Endothelial cell of umbilical vein (primary cell): ENCODE measurements at regions not wholly inside any gene's neighbourhood (a gene's known extent, or its start where the extent isn't known, plus 50 kb on each side); places are given as distances from the start of the nearest gene placed in this dataset.

Experiments used
- BruUV-seq: library from RNA; stranded (reverse); fragments of 400-500 nt; replicated peaks from 2 replicates; lab custom pipeline; 2021; lab: Mats Ljungman, UMichigan
- CTCF ChIA-PET: fragments of 300-600, 350-600 bp; sonication (Branson Sonifier 250); formaldehyde crosslinking; loops from one replicate; lab custom pipeline; 2021; ENCODE audit warnings: antibody characterized with exemption, inconsistent platforms; lab: Charles Lee
- POLR2A ChIA-PET: fragments of 300-600, 350-600 bp; sonication (Branson Sonifier 250); formaldehyde crosslinking; loops from one replicate; lab custom pipeline; 2021; ENCODE audit warnings: antibody characterized with exemption, inconsistent platforms; lab: Charles Lee
- DNase-seq: peaks from one replicate; pipeline ENCODE4 v3.0.0-alpha.2; 2011; ENCODE audit warnings: low read depth, low spot score
- FAIRE-seq: peaks from 2 replicates; lab custom pipeline; 2011; peaks lifted over from hg19 to GRCh38; lab: Jason Lieb, UNC
- H2AFZ ChIP-seq: 2 replicates; pipeline ENCODE4 v1.6.0; 2012; ENCODE audit warnings: low read depth, low read length, control low read depth, inconsistent platforms
- H3K27ac ChIP-seq: 2 replicates; pipeline ENCODE4 v1.5.1; 2011; ENCODE audit warnings: low read depth, mild to moderate bottlenecking, control low read depth, low read length, moderate library complexity; ENCODE audit not compliant: insufficient read depth
- H3K27me3 ChIP-seq, 2 experiments: 2 replicates each; pipeline versions ENCODE4 v1.6.0 to v1.6.1; 2011; ENCODE audit warnings: low read length in 2 of 2, mixed read lengths in 1 of 2; ENCODE audit not compliant: control insufficient read depth in 2 of 2, insufficient read depth in 2 of 2
- H3K36me3 ChIP-seq, 2 experiments: 2 replicates in 1 of 2; 3 replicates in 1 of 2; pipeline ENCODE4 v1.5.1; 2011; ENCODE audit warnings: low read length in 2 of 2, mild to moderate bottlenecking in 1 of 2, moderate library complexity in 1 of 2; ENCODE audit not compliant: control insufficient read depth in 2 of 2, insufficient read depth in 2 of 2; ENCODE audit errors: extremely low read depth in 1 of 2
- H3K4me1 ChIP-seq: 3 replicates; pipeline ENCODE4 v1.5.1; 2011; ENCODE audit warnings: mild to moderate bottlenecking, low read length; ENCODE audit not compliant: control insufficient read depth, insufficient read depth; ENCODE audit errors: extremely low read depth
- H3K4me2 ChIP-seq: 2 replicates; pipeline ENCODE4 v1.6.1; 2011; ENCODE audit warnings: low read length, control low read depth, mixed read lengths; ENCODE audit not compliant: insufficient read depth
- H3K4me3 ChIP-seq, 3 experiments: fragments of 200-600 bp in 1 of 3; sonication (generic), shearing (Covaris generic) in 1 of 3; replicated peaks in 1 of 3; 2 replicates each; pipeline ENCODE4 v1.5.1; 2011 to 2016; ENCODE audit warnings: control low read depth in 3 of 3, low read length in 3 of 3, mild to moderate bottlenecking in 2 of 3, inconsistent platforms in 1 of 3, low read depth in 1 of 3, moderate library complexity in 1 of 3; ENCODE audit not compliant: insufficient read depth in 1 of 3
- H3K79me2 ChIP-seq: 2 replicates; pipeline ENCODE4 v1.6.0; 2012; ENCODE audit warnings: low read length, inconsistent platforms; ENCODE audit not compliant: control insufficient read depth, insufficient read depth
- H3K9ac ChIP-seq: replicated peaks from 2 replicates; pipeline ENCODE3; 2011; ENCODE audit warnings: low read length, control low read depth; ENCODE audit not compliant: insufficient read depth; ENCODE audit errors: extremely low read depth
- H3K9me1 ChIP-seq: replicated peaks from 3 replicates; pipeline ENCODE4 v1.6.0; 2011; ENCODE audit warnings: mild to moderate bottlenecking, low read length; ENCODE audit not compliant: control insufficient read depth, insufficient read depth; ENCODE audit errors: extremely low read depth
- H3K9me3 ChIP-seq: replicated peaks from 2 replicates; pipeline ENCODE4 v1.5.1; 2012; ENCODE audit warnings: low read length, inconsistent platforms; ENCODE audit not compliant: control insufficient read depth, insufficient read depth
- H4K20me1 ChIP-seq: replicated peaks from 2 replicates; pipeline ENCODE3; 2011; ENCODE audit warnings: mild to moderate bottlenecking, low read length; ENCODE audit not compliant: control insufficient read depth, insufficient read depth; ENCODE audit errors: extremely low read depth
- EZH2 ChIP-seq: IDR thresholded peaks from 2 replicates; pipeline ENCODE4 v1.6.1; 2012; ENCODE audit warnings: borderline replicate concordance, low read depth, mild to moderate bottlenecking, moderate library complexity, low read length, inconsistent platforms; ENCODE audit not compliant: severe bottlenecking
- FOS ChIP-seq: IDR thresholded peaks from 2 replicates; pipeline ENCODE4 v1.6.1; 2011; ENCODE audit warnings: mild to moderate bottlenecking, low read length, moderate library complexity, borderline replicate concordance; ENCODE audit not compliant: insufficient read depth
- GATA2 ChIP-seq: IDR thresholded peaks from 2 replicates; pipeline ENCODE4 v1.7.0; 2011; ENCODE audit warnings: low read depth, mild to moderate bottlenecking, moderate library complexity, mixed read lengths, low read length; ENCODE audit not compliant: insufficient read length, insufficient read depth
- JUN ChIP-seq: IDR thresholded peaks from 2 replicates; pipeline ENCODE4 v1.6.1; 2011; ENCODE audit warnings: borderline replicate concordance, low read depth; ENCODE audit not compliant: insufficient read length, insufficient read depth
- MAX ChIP-seq: IDR thresholded peaks from 2 replicates; pipeline ENCODE4 v1.6.1; 2011; ENCODE audit not compliant: insufficient read depth, insufficient read length
- MYC ChIP-seq: IDR thresholded peaks from one replicate; pipeline ENCODE4 v1.6.1; 2011; ENCODE audit warnings: mild to moderate bottlenecking, low read depth, low read length
- POLR2A ChIP-seq: IDR thresholded peaks from 2 replicates; pipeline ENCODE4 v1.6.1; 2012; ENCODE audit warnings: low read depth, mild to moderate bottlenecking, control low read depth, low read length
- POLR2AphosphoS5 ChIP-seq: IDR thresholded peaks from 2 replicates; pipeline ENCODE4 v1.6.1; 2012; ENCODE audit warnings: low read depth, mild to moderate bottlenecking, control low read depth, low read length, moderate library complexity; ENCODE audit not compliant: insufficient read depth
- dilution Hi-C: fragments of 300-500 bp; cut with MboI; formaldehyde crosslinking; loops from one replicate; pipeline ENCODE4 v1.15.0; 2019; ENCODE audit warnings: low sequenced_read_pairs; ENCODE audit not compliant: extremely low pct_ligation_motif_present
- intact Hi-C: fragments of 100-400 bp; cut with micrococcal nuclease; formaldehyde crosslinking; loops from one replicate; pipeline ENCODE4 v1.10.0; 2022
- TF ChIP-seq, protein P1 (sequence below), 2 donors: IDR thresholded peaks; 1 replicate in 1 of 2; 2 replicates in 1 of 2; pipeline ENCODE4 v1.5.1; 2011; ENCODE audit warnings: low read length in 2 of 2, mild to moderate bottlenecking in 2 of 2, moderate library complexity in 2 of 2, control low read depth in 1 of 2, inconsistent platforms in 1 of 2, low read depth in 1 of 2; ENCODE audit not compliant: insufficient read depth in 1 of 2; ENCODE audit errors: extremely low read depth in 1 of 2

GRCh38 chr14:38901791-38902190 lies 201.2 kb downstream of the SEC23A start:
- Histone ChIP-seq H3K79me2 (no peaks in the 10 kb centered on the region), H3K4me3 (no peak overlapping the region), H3K4me2 (no peak overlapping the region), H3K27ac (no peak overlapping the region), H3K27me3 (no peaks in the 10 kb centered on the region), H3K9me3 (no peaks in the 10 kb centered on the region), H3K36me3 (no peaks in the 10 kb centered on the region), H3K9ac (no peak overlapping the region), H3K9me1 (no peaks in the 10 kb centered on the region), H2AFZ (no peak overlapping the region), H3K4me1 (no peaks in the 10 kb centered on the region), H4K20me1 (no peaks in the 10 kb centered on the region)
- TF ChIP-seq POLR2A: no peak
- TF ChIP-seq MAX: no peak
- TF ChIP-seq MYC: no peak
- TF ChIP-seq FOS: no peak
- no peak for TF ChIP-seq POLR2AphosphoS5
- no peak for TF ChIP-seq GATA2
- TF ChIP-seq JUN: no peak
- TF ChIP-seq, protein P1, sequence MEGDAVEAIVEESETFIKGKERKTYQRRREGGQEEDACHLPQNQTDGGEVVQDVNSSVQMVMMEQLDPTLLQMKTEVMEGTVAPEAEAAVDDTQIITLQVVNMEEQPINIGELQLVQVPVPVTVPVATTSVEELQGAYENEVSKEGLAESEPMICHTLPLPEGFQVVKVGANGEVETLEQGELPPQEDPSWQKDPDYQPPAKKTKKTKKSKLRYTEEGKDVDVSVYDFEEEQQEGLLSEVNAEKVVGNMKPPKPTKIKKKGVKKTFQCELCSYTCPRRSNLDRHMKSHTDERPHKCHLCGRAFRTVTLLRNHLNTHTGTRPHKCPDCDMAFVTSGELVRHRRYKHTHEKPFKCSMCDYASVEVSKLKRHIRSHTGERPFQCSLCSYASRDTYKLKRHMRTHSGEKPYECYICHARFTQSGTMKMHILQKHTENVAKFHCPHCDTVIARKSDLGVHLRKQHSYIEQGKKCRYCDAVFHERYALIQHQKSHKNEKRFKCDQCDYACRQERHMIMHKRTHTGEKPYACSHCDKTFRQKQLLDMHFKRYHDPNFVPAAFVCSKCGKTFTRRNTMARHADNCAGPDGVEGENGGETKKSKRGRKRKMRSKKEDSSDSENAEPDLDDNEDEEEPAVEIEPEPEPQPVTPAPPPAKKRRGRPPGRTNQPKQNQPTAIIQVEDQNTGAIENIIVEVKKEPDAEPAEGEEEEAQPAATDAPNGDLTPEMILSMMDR (IDR thresholded peaks at IDR 0.05; ENCODE audit: extremely low read depth in 1 of 2, insufficient read depth in 1 of 2, low read depth in 1 of 2, low read length in 2 of 2): no peak
- no peak for TF ChIP-seq EZH2
- dilution Hi-C loops (no loop called here), intact Hi-C loops (no loop called here)
- no TSS peak for BruUV-seq
- ChIA-PET CTCF (no interaction called here), POLR2A (no interaction called here)
- DNase-seq: no peak
- no peak for FAIRE-seq
